ENCODE measurements at regions not wholly inside any gene's neighbourhood (a gene's known extent, or its start where the extent isn't known, plus 50 kb on each side); places are given as distances from the start of the nearest gene placed in this dataset.

DNA sequence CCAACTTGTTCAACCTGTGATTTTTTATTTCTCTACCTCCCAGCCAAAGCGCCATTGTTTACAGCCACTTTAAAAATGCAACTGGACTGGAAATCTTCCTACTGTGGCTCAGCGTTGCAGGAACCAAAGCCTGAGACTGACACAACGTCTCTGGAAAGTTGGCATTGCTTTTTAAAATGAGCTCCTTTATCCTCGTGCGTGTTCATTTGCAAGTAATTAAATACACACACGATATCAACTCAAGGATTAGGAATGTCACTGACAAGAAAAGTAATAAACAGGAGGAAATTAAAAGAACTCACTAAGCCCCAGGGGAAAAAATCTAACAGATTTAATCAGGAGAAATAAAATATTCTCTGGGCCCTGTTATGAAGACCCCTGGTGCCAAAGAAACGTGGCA, 184.6 kb upstream of the IRS2 start:
- TF ChIP-seq, protein P1, sequence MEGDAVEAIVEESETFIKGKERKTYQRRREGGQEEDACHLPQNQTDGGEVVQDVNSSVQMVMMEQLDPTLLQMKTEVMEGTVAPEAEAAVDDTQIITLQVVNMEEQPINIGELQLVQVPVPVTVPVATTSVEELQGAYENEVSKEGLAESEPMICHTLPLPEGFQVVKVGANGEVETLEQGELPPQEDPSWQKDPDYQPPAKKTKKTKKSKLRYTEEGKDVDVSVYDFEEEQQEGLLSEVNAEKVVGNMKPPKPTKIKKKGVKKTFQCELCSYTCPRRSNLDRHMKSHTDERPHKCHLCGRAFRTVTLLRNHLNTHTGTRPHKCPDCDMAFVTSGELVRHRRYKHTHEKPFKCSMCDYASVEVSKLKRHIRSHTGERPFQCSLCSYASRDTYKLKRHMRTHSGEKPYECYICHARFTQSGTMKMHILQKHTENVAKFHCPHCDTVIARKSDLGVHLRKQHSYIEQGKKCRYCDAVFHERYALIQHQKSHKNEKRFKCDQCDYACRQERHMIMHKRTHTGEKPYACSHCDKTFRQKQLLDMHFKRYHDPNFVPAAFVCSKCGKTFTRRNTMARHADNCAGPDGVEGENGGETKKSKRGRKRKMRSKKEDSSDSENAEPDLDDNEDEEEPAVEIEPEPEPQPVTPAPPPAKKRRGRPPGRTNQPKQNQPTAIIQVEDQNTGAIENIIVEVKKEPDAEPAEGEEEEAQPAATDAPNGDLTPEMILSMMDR (IDR thresholded peaks at IDR 0.05), result no peak
- TF ChIP-seq POLR2A (IDR thresholded peaks at IDR 0.05) (no peak), POLR2AphosphoS5 (IDR thresholded peaks at IDR 0.05) (peak; percentile 33)
